Urothelium cell line (cell line): ENCODE measurements at regions not wholly inside any gene's neighbourhood (a gene's known extent, or its start where the extent isn't known, plus 50 kb on each side); places are given as distances from the start of the nearest gene placed in this dataset.

Experiments
- DNase-seq: peaks from one replicate; pipeline ENCODE4 v3.0.0; 2011; ENCODE audit warnings: low spot score, mixed read lengths
- FAIRE-seq: peaks from 2 replicates; lab custom pipeline; 2011; peaks lifted over from hg19 to GRCh38; lab: Jason Lieb, UNC

DNA sequence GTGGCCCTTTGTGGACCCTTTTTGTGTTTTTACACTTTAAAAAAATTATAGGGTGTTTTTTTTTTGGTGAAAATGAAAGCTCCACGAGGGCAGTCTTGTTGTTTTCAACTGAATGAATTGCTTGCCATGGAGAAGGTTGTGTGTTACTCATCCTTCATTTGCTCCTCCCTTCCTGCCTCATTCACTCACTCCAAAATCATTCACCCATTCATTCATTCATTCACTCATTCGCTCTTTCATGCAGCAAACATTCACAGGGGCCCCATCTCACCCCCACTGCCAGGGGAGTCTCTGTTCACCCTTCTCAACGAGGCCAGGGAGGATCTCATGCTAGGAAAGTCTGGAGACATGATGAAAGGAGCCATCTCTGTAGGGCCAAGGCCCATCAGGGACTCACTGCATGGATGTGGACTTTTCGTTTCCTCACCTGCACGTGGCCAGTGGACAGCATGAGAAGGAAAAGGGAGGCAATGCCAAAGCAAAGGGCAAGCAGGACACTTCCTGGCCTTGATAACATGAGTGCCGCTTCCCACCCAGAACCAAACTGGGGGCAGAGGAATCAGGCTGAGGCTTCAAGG lies 62.8 kb upstream of the COL13A1 start:
- FAIRE-seq, result peak; percentile 92
- DNase-seq, result no peak

DNA sequence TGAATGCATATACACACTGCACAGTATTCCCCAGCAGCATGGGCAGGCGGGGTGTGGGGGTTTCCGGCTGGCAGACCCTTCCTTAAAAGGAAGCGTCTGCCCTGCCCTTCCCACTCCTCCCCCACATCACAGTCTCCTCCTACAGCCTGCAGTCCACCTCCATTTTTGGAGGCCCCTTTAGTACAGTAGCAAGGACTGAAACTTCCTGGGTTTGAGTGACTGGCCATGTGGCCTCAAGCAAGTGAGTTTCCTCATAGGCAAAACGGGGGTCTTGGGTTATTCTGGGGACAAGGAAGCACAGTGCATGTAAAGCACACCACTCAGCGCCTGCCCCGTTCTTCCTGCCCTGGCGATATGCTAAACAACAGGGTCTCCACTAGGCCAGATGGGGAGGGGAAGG lies 62.1 kb upstream of the COL13A1 start:
- no peak for DNase-seq
- FAIRE-seq, result no peak

DNA sequence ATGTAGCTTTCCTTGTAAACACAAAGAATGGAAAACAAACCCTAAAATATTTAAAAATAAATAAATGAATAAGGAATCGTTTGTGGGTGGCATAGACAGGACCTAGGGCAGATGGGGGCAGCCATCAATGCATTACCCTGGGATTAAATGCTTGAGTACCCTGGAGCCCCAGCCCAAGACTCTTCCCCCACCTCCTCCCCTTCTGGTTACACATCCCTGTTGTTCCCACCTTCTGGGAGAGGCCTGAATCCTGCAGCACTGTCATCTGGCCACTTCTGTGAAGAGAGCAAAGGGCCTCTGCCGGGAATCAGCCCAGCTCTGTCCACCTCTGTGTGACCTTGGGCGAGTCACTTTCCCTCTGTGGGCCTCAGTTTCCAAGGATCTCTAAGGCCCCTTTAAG lies 61.6 kb upstream of the COL13A1 start:
- DNase-seq, result no peak
- no peak for FAIRE-seq

DNA sequence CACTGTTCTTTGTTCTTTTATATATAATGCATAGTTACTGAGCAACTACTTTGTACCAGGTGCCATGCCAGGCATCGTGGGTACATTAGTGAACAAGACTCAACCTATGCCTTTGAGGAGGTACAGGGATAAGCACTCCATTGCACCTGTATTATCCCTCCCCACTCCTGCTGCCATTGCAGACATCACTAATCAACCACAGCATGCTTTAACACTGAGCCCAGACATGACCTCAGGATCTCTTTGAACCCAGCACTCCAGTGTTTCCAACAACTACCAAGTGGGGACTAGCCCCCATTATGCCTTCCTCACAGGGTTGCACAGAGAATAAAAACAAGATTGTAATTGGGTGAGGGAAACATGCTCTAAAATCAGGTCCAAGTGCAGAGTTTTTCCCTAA lies 60.5 kb upstream of the COL13A1 start:
- no peak for DNase-seq

DNA sequence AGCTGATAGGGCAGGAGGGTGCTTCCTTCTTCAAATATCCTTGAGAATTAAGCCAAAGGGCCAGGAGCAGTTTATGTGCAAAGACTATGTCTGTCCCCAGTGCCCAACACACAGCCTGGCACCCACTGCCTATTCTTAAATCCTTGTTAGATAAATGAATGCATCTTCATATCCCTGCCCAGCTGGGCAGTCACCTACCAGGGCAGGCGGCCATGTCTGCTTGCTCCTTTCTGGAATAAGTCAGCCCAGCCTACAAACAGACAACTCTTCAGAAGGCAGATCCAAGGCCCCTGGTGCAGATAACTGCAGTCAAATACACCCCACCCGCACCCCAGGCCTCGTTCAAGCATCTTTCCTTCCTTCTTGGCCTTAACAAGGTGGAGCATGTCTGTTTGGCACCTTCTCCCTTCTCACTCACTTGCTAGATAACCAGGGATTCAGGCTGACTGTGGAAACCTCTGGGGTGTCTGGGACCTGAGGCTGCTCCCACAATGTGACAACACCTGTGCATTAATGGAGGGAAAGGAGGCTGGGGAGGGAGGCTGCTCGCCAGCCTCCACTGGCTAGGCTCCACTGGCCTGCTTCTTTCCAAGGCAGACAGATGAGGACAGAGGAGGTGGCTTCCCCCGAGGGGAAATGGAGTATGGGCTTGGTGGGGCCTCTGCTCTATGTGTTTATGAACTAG lies 59.9 kb upstream of the COL13A1 start:
- FAIRE-seq (no peak), DNase-seq (no peak)

More for the DNA sequence above, 60.5 kb upstream of the COL13A1 start:
- FAIRE-seq, result peak; percentile 42

DNA sequence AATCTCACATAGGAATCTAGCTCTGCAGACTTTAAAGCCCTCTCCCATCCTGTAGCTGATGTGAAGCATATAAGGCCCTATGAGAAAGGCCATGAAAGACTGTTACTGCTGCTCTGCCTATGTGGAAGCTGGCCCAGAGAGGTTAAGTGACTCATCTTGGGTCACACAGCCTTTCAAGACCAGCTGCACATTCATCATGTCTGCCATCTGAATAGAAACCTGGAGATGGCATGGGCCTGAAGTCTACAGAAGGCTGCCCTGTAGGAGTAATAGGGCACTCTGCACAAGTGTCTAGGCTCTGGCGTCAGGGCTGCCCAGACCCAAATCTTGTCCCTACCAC lies 59.4 kb upstream of the COL13A1 start:
- DNase-seq (no peak), FAIRE-seq (no peak)

DNA sequence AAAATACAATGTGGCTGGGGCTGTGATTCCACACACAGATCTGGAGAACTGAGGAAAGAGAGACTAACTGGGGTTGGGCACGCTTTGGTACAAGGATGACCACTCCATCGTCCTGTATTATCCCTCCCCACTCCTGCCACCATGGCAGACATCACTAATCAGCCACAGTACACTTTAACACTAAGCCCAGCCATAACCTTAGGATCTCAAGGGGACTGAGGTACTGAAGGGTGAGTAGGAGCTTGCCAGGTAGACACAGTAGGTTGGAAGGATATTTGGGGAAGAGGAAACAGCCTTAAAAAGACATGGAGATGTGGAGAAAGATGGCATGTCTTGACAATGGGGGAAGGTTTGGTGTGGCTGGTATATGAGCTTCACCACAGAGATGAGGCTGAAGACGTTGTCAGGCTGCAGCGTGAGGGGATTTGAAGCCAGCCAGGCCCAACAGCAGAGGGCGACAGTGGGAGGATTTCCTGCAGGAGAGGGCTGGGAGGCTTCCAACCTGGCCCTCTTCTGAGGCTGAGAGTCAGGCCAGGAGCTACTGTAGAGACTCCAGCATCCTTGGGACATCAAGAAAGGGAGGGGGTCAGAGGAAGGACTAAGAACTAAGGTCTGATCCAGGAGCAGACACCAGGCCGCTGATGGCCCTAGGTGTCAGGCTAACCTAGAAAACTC lies 58.6 kb upstream of the COL13A1 start:
- FAIRE-seq, result peak; percentile 30
- DNase-seq, result no peak

DNA sequence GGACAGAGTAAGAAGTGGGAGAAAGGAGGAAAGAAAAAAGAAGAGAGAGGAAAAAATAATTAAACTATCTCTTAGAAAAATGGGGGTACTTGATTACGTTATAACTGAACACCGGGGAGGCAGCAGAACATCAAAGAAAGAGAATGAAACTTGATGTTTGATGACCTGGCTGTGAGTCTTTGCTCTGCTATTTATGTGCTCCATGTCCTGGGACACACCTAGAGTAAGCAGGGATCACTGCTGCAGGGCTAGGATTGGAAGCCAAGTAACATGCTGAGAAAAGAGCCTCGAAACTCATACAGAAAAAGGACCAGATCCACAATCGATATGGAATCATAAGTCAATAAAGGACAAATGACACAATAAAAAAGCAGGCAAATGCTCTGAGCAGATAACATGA lies 56.7 kb upstream of the COL13A1 start:
- DNase-seq, result no peak
- no peak for FAIRE-seq

DNA sequence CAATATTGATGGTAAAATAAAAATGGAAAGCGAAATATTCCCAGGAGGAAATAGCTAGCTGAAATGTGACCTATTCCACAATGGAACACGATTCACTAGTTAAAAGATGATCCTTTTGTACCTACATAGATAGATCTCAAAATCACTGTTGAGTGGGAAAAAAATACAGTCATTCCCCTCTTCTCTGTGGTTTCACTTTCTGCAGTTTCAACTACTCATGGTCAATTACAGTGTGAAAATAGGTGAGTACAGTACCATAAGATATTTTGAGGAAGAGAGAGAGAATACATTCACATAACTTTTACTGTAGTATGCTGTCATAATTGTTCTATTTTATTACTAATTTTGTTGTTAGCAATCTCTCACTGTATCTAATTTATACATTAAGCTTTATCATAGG lies 56.0 kb upstream of the COL13A1 start:
- FAIRE-seq (no peak), DNase-seq (no peak)

DNA sequence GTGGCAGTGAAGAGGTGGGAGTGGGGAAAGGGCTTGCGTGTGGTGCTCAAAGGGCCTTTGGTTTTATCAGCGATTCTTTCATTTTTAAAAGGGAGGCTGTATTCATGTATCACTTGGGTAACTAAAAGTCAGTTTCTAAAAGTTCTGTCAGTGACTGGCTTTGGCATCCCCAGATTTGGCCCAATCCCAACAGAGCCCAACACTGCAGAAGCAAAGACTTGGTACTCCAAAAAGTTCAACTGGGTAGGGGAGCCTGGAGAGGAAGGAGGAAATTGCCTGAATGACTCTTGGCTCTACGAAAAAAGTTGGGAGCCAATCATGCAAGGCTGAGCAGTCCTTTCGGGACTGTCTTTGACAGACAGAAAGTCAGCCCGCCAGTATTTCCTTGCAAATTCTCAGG lies 54.5 kb upstream of the COL13A1 start:
- FAIRE-seq (no peak), DNase-seq (no peak)

DNA sequence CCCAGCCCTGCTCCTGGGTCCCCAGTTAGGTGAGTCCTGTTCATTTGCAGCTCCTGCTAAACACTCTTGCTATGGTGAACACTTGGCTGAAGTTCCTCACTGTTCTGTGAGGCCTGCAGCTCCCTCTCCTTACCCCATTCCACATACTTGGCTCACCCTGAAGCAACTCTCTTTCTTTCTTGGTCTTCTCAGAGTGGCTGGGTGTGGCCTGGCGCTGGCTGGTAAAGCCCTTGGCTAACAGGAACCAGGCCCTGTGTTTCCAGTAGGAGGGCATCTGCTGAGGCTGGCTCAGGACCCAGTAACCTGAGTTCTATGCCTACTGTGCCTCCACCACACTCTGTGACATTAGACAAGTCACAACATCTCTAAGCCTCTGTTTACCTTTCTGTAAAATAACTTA lies 53.1 kb upstream of the COL13A1 start:
- DNase-seq, result no peak
- no peak for FAIRE-seq

DNA sequence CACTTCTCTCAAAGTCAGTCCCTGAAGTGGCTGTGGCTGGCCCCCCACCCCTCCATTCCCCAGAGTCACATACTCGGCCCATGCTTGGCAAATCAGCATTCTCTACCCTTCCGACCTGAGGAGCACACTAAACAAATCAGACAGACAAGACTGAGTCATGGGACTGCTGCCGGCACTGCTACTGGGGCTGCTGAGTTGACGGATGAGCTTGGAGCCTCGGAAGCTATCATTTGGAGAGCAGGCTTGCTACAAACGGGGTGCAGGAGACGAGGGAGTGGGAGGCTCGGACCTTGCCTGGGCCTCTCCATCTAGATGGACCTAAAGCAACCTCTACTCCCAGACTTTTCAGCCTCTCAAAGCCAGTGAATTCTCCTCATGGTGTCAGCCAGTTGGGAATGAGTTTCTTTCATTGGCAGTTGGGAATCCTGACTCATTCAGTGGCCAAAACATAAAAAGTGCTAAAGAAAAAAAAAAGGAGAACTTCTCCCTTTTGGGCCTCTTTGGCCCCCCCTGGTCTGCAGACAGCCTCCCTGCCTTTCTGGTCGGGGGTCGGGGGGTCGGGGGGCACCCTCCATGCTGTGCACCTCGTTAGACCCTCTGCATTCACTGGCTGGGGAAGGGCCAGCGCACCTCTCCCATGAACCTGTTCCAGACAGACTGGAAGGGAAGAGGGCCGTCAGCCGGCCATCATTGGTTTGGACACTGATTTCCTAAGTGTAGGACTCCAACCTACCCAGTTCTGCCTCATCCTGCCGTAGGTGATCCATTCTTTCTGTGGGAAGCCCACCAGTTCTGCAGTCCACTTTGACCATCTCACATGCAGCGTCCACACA lies 52.3 kb upstream of the COL13A1 start:
- no peak for DNase-seq
- peak; percentile 9 for FAIRE-seq

DNA sequence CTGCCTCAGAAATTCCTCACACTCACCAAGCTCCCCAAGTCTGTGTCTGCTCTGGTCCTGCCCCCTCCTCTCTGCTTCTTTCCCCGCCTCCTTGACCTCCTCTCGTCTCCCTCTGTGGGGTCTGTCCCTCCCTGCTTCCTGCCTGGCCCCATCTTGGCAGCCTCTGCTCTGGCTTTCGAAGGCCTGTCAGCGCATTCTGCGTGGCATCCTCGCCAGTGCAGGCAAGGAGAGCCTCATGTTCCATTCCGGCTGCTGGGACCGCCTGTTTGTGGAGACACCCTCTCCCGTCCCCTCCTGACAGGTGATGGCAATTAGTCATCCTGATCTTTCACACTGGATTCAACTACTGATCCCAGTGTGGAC lies 51.7 kb upstream of the COL13A1 start:
- FAIRE-seq, result no peak
- DNase-seq, result no peak

DNA sequence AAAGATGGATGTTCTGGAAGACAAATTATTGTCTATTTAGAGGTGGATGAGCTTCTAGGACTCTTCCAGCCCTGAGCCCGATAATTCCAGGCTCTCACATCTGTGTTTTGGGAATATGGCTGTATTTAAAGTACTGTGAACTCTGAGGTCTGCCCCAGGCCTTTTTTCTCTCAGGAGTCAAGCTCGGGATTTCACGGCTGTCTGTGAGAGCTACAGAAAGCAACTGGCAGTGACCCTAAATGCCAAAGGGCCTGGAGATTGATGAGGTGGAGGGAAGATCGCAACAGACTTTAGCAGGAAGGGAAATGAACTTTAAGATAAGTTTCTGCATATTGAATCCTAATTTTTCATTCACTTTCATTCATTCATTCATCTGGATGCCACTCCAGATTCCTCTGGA lies 51.0 kb upstream of the COL13A1 start:
- FAIRE-seq, result no peak
- no peak for DNase-seq

DNA sequence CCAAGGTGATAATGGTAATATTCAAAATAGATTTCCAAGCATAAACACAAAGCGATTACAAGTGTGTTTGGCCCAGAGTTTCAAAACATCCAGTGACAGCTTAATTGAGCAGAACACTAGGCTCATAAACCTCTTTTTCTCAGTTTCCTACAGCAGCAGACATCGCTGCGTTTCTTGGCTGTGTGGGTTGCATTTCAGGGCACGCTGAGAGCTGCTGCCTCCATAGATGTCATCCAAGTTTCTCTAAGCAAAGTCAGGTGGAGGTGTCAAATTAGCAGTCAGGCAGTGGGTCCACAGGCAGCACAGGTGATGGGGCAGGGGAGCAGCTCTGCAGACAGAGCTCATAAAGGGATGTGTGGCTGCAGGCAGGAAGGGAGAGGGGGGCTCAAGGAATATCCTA lies 50.5 kb upstream of the COL13A1 start:
- DNase-seq, result no peak
- FAIRE-seq, result no peak
